ENCODE measurements at regions not wholly inside any gene's neighbourhood (a gene's known extent, or its start where the extent isn't known, plus 50 kb on each side); places are given as distances from the start of the nearest gene placed in this dataset.
"Not testable (repeated sequence)": the region's sequence is repeated elsewhere in the genome, so short reads cannot be mapped to it uniquely, and the experiment has no call there.

- in situ Hi-C loops (cut with HindIII; ENCODE audit: low sequenced_read_pairs) = no loop called here
- no peak for DNase-seq (ENCODE audit: low spot score)
Observed at GRCh38 chrX:13194291-13195103, 125.4 kb downstream of the ATXN3L start.

DNA sequence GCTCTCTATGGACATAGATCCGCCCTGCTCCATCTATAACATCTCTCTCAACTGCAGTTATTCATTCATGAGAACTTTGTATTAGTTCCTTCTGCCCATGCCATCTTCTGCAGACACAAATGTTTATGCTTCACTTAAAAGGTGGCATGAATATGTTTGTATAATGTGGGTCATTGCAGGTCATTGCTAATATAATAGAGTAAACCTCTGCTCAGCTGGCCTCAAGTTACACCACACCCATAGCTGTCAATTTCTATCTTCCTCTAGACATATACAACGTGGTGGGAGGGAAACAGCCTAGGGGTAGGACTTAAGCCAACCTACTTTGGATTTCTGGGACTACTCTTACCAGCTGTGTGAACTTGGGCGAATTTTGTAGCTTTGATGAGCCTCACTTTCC is 129.8 kb downstream of the ATXN3L start:
- no peak for DNase-seq (ENCODE audit: low spot score)
- in situ Hi-C loops (cut with HindIII; ENCODE audit: low sequenced_read_pairs) = no loop called here

DNA sequence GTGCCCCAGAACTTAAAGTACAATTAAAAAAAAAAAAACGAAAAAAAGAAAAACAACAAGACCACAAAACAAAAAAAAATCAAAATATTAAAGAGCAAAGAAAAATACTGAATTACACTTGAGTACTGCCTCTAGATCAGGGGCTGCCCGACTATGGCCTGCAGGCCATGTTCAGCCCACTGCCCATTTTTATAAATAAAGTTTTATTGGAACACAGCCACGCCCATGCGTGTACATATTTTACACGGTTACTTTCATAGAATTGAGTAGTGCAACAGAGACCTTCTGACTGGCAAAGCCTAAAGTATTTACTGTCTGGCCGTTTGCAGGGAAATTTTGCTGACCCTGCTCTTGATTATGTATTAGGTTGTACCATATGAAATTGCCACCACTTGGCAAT is 130.5 kb downstream of the ATXN3L start:
- in situ Hi-C loops (cut with HindIII; ENCODE audit: low sequenced_read_pairs) = no loop called here

DNA sequence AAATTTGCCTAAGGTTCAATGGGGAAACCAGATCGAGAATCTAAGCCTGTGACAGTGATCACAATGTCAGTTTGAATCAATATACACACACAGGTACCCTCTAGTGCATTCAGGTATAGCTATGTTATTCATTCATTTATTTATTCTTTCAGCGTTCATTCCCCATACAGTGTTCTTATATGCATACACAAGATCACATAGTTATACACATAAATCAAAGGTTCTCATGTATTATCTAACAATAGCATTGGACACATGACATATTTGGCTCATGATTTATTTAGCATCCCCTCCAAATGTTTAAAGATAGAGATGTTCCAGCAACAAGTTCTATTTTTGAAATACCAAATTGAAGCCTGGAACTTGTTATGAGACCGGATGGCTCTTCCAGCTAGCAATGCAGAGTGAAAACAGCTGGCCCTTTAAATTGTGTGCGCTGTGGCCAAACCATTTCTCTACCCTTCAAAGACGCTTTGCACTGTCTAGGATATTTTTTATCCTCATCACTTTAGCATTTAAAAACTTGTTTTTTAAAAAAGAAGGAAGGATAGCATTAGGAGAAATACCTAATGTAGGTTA is 131.0 kb downstream of the ATXN3L start:
- DNase-seq (ENCODE audit: low spot score) = no peak
- in situ Hi-C loops (cut with HindIII; ENCODE audit: low sequenced_read_pairs) = no loop called here

More for the DNA sequence above, 130.5 kb downstream of the ATXN3L start:
- DNase-seq (ENCODE audit: low spot score) = no peak

GRCh38 chrX:13186643-13187042 is 133.2 kb downstream of the ATXN3L start:
- in situ Hi-C loops (cut with HindIII; ENCODE audit: low sequenced_read_pairs); DNase-seq (ENCODE audit: low spot score): not testable (repeated sequence)

DNA sequence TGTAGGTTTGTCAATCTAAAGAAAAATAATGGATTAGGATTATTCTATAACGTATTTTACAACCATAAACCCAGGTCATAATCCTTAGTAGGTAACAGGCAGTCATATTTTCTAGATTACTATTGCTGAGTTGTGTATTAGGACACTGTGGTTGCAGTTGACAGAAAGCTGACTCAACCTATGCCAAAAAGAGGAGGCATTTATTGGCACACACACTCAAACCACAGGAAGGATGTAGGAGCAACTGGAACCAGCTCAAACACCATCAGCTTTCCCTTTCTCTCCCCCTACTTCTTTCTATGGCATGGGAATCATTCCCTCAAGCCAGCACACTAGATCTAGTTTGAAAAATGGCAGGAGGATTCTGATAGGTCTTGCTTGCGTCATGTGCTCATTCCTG is 136.4 kb upstream of the FAM9C start:
- DNase-seq (ENCODE audit: low spot score) = no peak

DNA sequence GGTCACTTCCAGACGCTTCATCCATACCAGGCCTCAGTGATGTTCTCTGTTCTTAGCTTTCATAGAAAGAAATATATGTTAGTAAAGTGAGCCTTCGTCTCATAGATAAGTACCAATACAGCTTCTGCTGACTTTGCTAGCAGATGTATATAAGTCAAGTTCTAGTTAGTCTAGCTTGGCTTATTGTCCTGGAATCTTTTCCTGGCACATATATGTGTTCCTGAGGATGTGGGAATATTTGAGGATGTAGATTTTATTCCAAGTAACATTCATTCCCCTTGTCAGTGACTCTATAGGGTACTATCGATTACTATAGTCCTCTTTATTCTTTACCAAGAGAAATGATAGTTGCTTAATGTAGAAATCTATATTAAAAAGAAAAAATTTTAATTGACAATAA is 135.2 kb upstream of the FAM9C start:
- in situ Hi-C loops (cut with HindIII; ENCODE audit: low sequenced_read_pairs) = no loop called here
- no peak for DNase-seq (ENCODE audit: low spot score)

More for the DNA sequence above, 136.4 kb upstream of the FAM9C start:
- in situ Hi-C loops (cut with HindIII; ENCODE audit: low sequenced_read_pairs) = no loop called here

DNA sequence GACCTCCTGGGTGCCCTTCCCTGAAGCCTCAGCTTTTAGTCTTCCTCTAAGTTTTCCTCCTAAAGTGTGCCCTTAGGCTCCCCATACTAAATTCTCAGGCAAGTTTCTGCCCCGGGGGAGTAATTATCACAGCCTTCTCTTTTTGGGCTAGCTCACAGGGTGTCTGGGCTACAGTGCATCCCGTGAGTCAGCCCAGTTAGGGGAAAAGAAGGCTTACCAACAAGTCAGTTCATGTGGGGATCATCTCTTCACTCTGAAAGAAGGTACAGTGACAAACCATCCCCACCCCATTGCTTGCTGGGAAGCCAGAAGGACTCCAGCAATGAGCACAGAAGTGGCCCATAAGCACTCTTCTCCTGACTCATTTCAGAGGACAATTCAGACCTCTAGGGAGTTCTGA is 134.7 kb upstream of the FAM9C start:
- in situ Hi-C loops (cut with HindIII; ENCODE audit: low sequenced_read_pairs) = no loop called here

GRCh38 chrX:13177921-13178566 is 133.6 kb upstream of the FAM9C start:
- DNase-seq (ENCODE audit: low spot score) = no peak
- in situ Hi-C loops (cut with HindIII; ENCODE audit: low sequenced_read_pairs) = no loop called here

More for the DNA sequence above, 134.7 kb upstream of the FAM9C start:
- no peak for DNase-seq (ENCODE audit: low spot score)

- DNase-seq (ENCODE audit: low spot score) = no peak
- in situ Hi-C loops (cut with HindIII; ENCODE audit: low sequenced_read_pairs) = no loop called here
Observed at GRCh38 chrX:13175056-13175455, 130.6 kb upstream of the FAM9C start.

GRCh38 chrX:13170966-13171558 is 126.6 kb upstream of the FAM9C start:
- no peak for DNase-seq (ENCODE audit: low spot score)

DNA sequence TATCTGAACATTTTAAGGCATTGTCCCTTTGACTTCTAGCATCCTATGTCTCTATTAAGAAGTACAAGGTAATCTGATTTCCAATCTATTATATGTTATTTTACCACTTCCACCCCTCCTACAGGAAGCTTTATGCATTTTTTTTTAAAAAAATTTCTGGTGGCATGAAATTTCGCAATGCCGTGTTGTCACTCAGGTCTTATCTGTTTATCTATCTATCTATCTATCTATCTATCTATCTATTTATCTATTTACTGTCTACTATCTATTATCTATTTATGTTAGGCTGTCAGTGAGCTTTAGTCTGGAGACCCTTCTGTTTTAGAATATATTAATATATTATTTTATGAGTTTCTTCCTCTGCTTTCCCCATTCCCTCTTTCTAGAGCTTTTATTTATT is 125.3 kb upstream of the FAM9C start:
- in situ Hi-C loops (cut with HindIII; ENCODE audit: low sequenced_read_pairs) = no loop called here
- no peak for DNase-seq (ENCODE audit: low spot score)

More at GRCh38 chrX:13170966-13171558, 126.6 kb upstream of the FAM9C start:
- in situ Hi-C loops (cut with HindIII; ENCODE audit: low sequenced_read_pairs) = no loop called here

DNA sequence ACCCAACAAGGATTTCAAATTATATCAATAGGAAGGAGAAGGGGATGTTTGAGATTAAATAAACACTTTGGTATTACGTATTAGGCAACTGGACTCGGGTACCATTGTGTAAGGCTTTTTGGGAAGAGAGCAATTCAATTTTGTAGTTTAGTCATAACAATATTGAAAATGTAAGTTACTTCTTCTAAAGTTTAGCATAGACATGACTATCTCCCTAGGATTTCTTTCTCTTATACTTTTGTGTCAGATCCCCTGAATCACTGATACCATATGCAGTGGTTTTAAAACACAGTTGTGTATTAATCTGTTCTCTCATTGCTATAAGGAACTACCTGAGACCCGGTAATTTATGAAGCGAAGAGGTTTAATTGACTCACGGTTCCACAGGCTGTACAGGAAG is 123.8 kb upstream of the FAM9C start:
- no peak for DNase-seq (ENCODE audit: low spot score)
- in situ Hi-C loops (cut with HindIII; ENCODE audit: low sequenced_read_pairs) = no loop called here

DNA sequence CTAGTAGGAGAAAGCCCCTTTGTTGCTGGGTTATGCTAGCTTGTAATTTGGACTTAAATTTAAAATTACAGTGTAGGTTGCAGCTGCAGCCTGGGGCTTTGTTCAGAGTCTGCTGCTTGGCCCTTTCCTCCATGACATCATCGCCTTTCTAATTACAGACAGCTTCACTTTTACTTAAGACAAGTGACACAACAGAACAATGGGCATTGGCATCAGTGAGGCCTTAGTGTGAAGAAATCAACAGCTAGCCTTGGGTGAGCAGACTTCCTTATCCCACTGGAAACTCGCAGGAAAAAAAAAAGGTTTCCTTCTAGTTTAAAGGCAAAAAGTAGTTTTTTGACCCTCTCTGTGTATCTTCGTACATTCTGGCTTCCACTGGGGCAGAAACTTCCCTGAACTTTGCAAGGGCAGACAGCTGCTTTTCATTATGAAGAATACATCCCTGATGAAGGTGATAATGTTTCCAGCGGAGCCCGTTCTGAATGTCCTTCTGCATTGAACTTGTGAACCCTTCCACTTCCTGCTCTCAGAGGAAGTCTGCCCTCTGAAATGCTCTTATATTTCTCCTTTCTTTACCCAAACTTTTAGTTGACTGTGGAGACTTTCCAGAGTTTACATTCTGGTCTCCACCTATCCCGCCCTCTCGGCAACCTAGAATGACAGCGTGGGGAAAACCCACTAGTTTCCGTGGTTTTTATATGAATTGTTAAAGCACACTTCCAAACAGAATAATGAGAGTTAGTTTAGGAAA is 123.2 kb upstream of the FAM9C start:
- no peak for DNase-seq (ENCODE audit: low spot score)
- in situ Hi-C loops (cut with HindIII; ENCODE audit: low sequenced_read_pairs) = no loop called here

DNA sequence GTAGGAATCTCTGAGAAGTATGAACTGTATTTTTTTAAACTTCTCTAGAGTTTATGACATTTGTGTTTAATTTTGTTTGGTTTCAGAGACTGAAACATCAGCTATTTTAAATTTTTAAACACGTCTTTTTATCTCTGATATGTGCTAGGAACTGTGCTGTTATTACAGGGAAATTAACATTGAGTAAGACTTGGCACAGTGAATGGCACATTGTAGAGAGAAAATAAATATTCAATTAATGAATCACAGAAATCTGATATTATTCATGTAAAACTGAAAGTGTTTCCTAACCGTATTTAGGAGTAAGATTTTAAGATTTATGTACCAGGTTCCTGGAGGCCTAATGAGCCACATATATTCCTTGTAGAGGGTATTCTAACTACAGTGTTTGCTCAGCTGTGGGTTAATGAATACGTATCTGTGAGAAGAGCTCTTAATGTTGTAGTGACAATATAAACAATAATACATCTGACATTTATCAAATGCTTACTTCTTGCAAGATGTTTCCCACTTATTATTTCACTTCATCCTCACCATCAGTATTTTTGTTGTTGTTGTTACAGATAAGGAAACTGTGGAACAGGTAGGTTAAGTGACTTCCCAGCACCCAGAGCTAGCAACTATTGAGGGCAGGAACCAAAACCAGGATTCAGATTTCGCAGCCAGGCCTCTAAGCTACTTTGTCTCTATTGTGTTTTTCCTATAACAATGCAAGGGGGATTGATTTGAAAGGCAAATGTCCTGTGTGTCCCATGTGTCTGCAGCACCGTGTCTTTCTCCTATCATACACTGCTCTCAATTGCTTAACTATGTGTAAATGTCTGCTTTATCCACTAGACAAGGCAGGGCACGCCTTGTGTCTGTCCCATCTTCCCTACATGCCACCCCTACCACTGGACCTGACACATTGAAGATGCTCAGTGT is 121.1 kb upstream of the FAM9C start:
- in situ Hi-C loops (cut with HindIII; ENCODE audit: low sequenced_read_pairs) = no loop called here
- no peak for DNase-seq (ENCODE audit: low spot score)

- in situ Hi-C loops (cut with HindIII; ENCODE audit: low sequenced_read_pairs) = no loop called here
- DNase-seq (ENCODE audit: low spot score) = no peak
Observed at GRCh38 chrX:13164611-13165010, 120.2 kb upstream of the FAM9C start.

DNA sequence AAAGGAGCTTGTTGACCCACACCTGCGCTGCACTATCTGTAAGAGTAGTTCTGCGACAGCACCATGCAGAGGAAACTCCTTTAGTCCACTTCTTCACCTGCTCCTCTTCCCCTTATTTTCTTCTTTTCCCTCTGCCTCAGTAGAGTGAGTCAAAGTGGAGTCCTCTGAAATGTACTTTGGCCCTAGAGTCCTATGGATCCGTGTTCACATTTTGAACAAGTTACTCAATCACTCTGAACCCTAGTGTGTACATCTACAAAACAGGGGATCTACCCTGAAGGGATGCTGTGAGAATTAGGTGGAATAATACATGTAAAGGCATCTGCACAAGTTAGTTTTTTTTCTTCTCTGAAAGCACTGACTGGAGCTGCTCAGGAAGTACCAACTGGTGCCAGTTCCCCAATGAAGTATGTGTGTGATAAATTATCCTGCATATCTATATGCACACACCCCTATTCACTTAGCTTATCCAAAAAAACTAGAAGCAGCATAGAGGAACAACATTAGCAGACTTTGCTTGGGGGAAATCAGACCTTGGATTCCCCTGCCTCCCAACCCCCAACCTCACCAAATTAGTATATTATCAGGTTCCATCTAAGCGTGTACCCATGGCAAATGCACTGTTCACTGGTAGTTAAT is 118.5 kb upstream of the FAM9C start:
- in situ Hi-C loops (cut with HindIII; ENCODE audit: low sequenced_read_pairs) = no loop called here

GRCh38 chrX:13159886-13160285 is 115.5 kb upstream of the FAM9C start:
- in situ Hi-C loops (cut with HindIII; ENCODE audit: low sequenced_read_pairs) = no loop called here
- DNase-seq (ENCODE audit: low spot score) = no peak

More for the DNA sequence above, 118.5 kb upstream of the FAM9C start:
- DNase-seq (ENCODE audit: low spot score) = no peak
